KMS-11 (cell line): ENCODE measurements at regions not wholly inside any gene's neighbourhood (a gene's known extent, or its start where the extent isn't known, plus 50 kb on each side); places are given as distances from the start of the nearest gene placed in this dataset.

Experiments
- H2AFZ ChIP-seq: fragments of 200-600 bp; sonication (generic); 2 replicates; pipeline ENCODE4 v1.6.1; 2016; ENCODE audit warnings: antibody characterized with exemption, mixed run types, low read depth
- H3K27ac ChIP-seq: fragments of 200-600 bp; sonication (generic); 2 replicates; pipeline ENCODE4 v1.6.1; 2016; ENCODE audit warnings: mild to moderate bottlenecking, mixed run types
- H3K27me3 ChIP-seq: fragments of 200-600 bp; sonication (generic); 2 replicates; pipeline ENCODE4 v1.6.1; 2017; ENCODE audit warnings: mild to moderate bottlenecking, low read depth, mixed run types, moderate library complexity; ENCODE audit not compliant: insufficient read depth
- H3K36me3 ChIP-seq: fragments of 200-600 bp; sonication (generic); 2 replicates; pipeline ENCODE4 v1.6.1; 2017; ENCODE audit warnings: mild to moderate bottlenecking, mixed run types; ENCODE audit not compliant: insufficient read depth
- H3K4me1 ChIP-seq: fragments of 200-600 bp; sonication (generic); 2 replicates; pipeline ENCODE4 v1.6.1; 2016; ENCODE audit warnings: mild to moderate bottlenecking, low read depth, mixed run types; ENCODE audit not compliant: poor library complexity, severe bottlenecking
- H3K4me2 ChIP-seq: fragments of 200-600 bp; sonication (generic); 2 replicates; pipeline ENCODE4 v1.7.0; 2016; ENCODE audit warnings: mild to moderate bottlenecking, mixed run types
- H3K4me3 ChIP-seq: fragments of 200-600 bp; sonication (generic); IDR thresholded peaks from 2 replicates; pipeline ENCODE4 v1.6.1; 2017; ENCODE audit warnings: low read depth, low read length, mixed read lengths; ENCODE audit not compliant: insufficient read depth
- H3K79me2 ChIP-seq: fragments of 200-600 bp; sonication (generic); 2 replicates; pipeline ENCODE4 v1.6.1; 2016; ENCODE audit warnings: low read depth, mixed run types; ENCODE audit not compliant: insufficient read depth
- H3K9ac ChIP-seq: fragments of 200-600 bp; sonication (generic); 2 replicates; pipeline ENCODE4 v1.6.1; 2016; ENCODE audit warnings: mild to moderate bottlenecking, mixed run types
- H4K20me1 ChIP-seq: fragments of 200-600 bp; sonication (generic); 2 replicates; pipeline ENCODE4 v1.6.1; 2016; ENCODE audit warnings: mild to moderate bottlenecking, mixed run types; ENCODE audit not compliant: insufficient read depth
- CTCF ChIP-seq: fragments of 200-600 bp; sonication (generic); conservative IDR thresholded peaks from 2 replicates; pipeline ENCODE4 v1.6.1; 2017; ENCODE audit warnings: low read depth, mild to moderate bottlenecking, antibody characterized with exemption, low read length, moderate library complexity, mixed read lengths

- Histone ChIP-seq H3K4me1 (peaks cover 7% of the 10 kb centered on the region), H2AFZ (no peak overlapping the region), H3K27ac (no peak overlapping the region), H3K4me3 (no peak overlapping the region), H3K79me2 (no peaks in the 10 kb centered on the region), H3K4me2 (no peak overlapping the region), H3K27me3 (no peaks in the 10 kb centered on the region), H3K9ac (no peak overlapping the region), H3K36me3 (no peaks in the 10 kb centered on the region), H4K20me1 (no peaks in the 10 kb centered on the region)
- no peak for TF ChIP-seq CTCF
These were observed 322.9 kb upstream of the CXADR start for GRCh38 chr21:17189963-17190362.

GRCh38 chr21:17191346-17191993 is 321.4 kb upstream of the CXADR start:
- Histone ChIP-seq H2AFZ (peak overlapping the region; percentile 60), H3K27ac (no peak overlapping the region), H3K9ac (peak overlapping the region; percentile 0; the same call in 1 of the 2 replicates), H3K27me3 (no peaks in the 10 kb centered on the region), H4K20me1 (no peaks in the 10 kb centered on the region), H3K4me1 (peaks cover 7% of the 10 kb centered on the region), H3K4me2 (peak overlapping the region; percentile 24), H3K4me3 (no peak overlapping the region), H3K36me3 (no peaks in the 10 kb centered on the region), H3K79me2 (no peaks in the 10 kb centered on the region)
- TF ChIP-seq CTCF, result no peak

GRCh38 chr21:17195351-17195750 is 317.5 kb upstream of the CXADR start:
- Histone ChIP-seq H3K27ac (no peak overlapping the region), H3K4me3 (no peak overlapping the region), H3K27me3 (no peaks in the 10 kb centered on the region), H3K4me2 (no peak overlapping the region), H3K9ac (no peak overlapping the region), H4K20me1 (no peaks in the 10 kb centered on the region), H3K4me1 (peaks cover 7% of the 10 kb centered on the region), H3K79me2 (no peaks in the 10 kb centered on the region), H3K36me3 (no peaks in the 10 kb centered on the region), H2AFZ (no peak overlapping the region)
- no peak for TF ChIP-seq CTCF

DNA sequence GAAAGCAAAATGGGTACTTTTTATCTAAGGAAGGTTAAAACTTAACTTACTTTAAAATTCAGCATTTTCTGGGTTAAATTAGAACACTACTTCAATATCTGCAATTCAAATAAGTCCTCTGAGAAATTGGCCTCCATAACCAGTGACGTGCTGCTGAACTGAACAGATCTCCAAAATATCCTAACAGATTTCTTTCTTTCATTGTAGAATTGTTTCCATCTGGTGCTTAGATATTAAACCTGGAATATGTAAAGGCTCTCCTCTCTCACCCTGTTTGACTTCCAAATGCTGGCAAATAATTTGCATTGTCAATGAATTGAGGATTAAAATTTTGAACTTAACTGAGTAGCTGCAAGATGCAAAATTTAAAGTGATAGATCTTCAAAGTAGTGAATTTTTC is 316.9 kb upstream of the CXADR start:
- H3K79me2 ChIP-seq, result no peaks in the 10 kb centered on the region
- H3K4me1 ChIP-seq, result peaks cover 7% of the 10 kb centered on the region
- TF ChIP-seq CTCF, result no peak
- no peak overlapping the region for H3K4me2 ChIP-seq
- no peak overlapping the region for H3K9ac ChIP-seq
- no peak overlapping the region for H3K27ac ChIP-seq
- no peaks in the 10 kb centered on the region for H4K20me1 ChIP-seq
- no peaks in the 10 kb centered on the region for H3K27me3 ChIP-seq
- no peaks in the 10 kb centered on the region for H3K36me3 ChIP-seq
- no peak overlapping the region for H3K4me3 ChIP-seq
- H2AFZ ChIP-seq, result no peak overlapping the region
